Left lung (tissue), 4 donors: ENCODE measurements at regions not wholly inside any gene's neighbourhood (a gene's known extent, or its start where the extent isn't known, plus 50 kb on each side); places are given as distances from the start of the nearest gene placed in this dataset.
A peak's percentile ranks its signal among the peaks of the same experiment; 100 is the strongest.

Experiments used
- ATAC-seq: fragments of 200-7000 bp; cut with Tn5 transposase; one replicate; pipeline ENCODE4 v1.9.1; 2020; ENCODE audit warnings: moderate library complexity
- DNase-seq, 4 donors: peaks; one replicate each; pipeline ENCODE4 v3.0.0-alpha.2; 2013 to 2020
- H3K27ac ChIP-seq, 2 donors: fragments of 200-600 bp; sonication (generic) in 1 of 2; one replicate each; pipeline versions ENCODE4 v1.5.0 to v1.8.0; 2020 to 2021
- H3K27me3 ChIP-seq, 2 donors: fragments of 200-600 bp; sonication (generic) in 1 of 2; one replicate each; pipeline versions ENCODE4 v1.5.0 to v1.8.0; 2020 to 2021
- H3K36me3 ChIP-seq, 2 donors: fragments of 200-600 bp; sonication (generic) in 1 of 2; one replicate each; pipeline versions ENCODE4 v1.5.0 to v1.8.0; 2020 to 2021
- H3K4me1 ChIP-seq, 2 donors: fragments of 200-600 bp; one replicate each; pipeline ENCODE4 v1.8.0; 2021
- H3K4me3 ChIP-seq, 2 donors: fragments of 200-600 bp; sonication (generic) in 1 of 2; one replicate each; pipeline versions ENCODE4 v1.5.0 to v1.8.0; 2020 to 2021; ENCODE audit warnings: mild to moderate bottlenecking in 1 of 2
- H3K9me3 ChIP-seq, 2 donors: fragments of 200-600 bp; sonication (generic) in 1 of 2; one replicate each; pipeline versions ENCODE4 v1.5.0 to v1.8.0; 2020 to 2021
- CTCF ChIP-seq, 2 donors: fragments of 200-600 bp; sonication (generic) in 1 of 2; IDR thresholded peaks; one replicate each; pipeline versions ENCODE4 v1.5.0 to v1.8.0; 2021; ENCODE audit warnings: antibody characterized with exemption in 2 of 2
- intact Hi-C, 2 donors: fragments of 100-400 bp; cut with DNase I; formaldehyde crosslinking; loops; one replicate each; pipeline versions ENCODE4 v1.11.2 to v1.14.2; 2022
- donor health status: DM: no; HTN: yes; CAD: no.
- donor health status: DM: no; HTN: no; CAD: no.

- no peak overlapping the region for H3K27ac ChIP-seq
- TF ChIP-seq CTCF (IDR thresholded peaks at IDR 0.05), result no peak
These were observed 56.7 kb upstream of the TMEM248 start for GRCh38 chr7:66864294-66864693.

GRCh38 chr7:66865290-66865864 lies 55.6 kb upstream of the TMEM248 start:
- DNase-seq (no peak), ATAC-seq (no peak)
- H3K27me3 ChIP-seq, result no peaks in the 10 kb centered on the region
- H3K36me3 ChIP-seq, result peaks cover 0 to 17% of the 10 kb centered on the region in 2 donors
- no peak overlapping the region for H3K4me3 ChIP-seq
- TF ChIP-seq CTCF (IDR thresholded peaks at IDR 0.05), result no peak
- H3K27ac ChIP-seq, result no peak overlapping the region
- H3K9me3 ChIP-seq, result no peaks in the 10 kb centered on the region
- no peaks in the 10 kb centered on the region for H3K4me1 ChIP-seq
- intact Hi-C loops, result no loop called here

More at GRCh38 chr7:66864294-66864693, 56.7 kb upstream of the TMEM248 start:
- Histone ChIP-seq H3K9me3 (no peaks in the 10 kb centered on the region), H3K4me1 (no peaks in the 10 kb centered on the region), H3K4me3 (no peak overlapping the region), H3K36me3 (peaks cover 0 to 20% of the 10 kb centered on the region in 2 donors), H3K27me3 (no peaks in the 10 kb centered on the region)
- ATAC-seq (no peak), DNase-seq (no peak)
- intact Hi-C loops, result no loop called here

GRCh38 chr7:66867198-66867790 lies 53.7 kb upstream of the TMEM248 start:
- Histone ChIP-seq H3K27ac (no peak overlapping the region), H3K4me1 (no peaks in the 10 kb centered on the region), H3K27me3 (no peaks in the 10 kb centered on the region), H3K36me3 (peaks cover 0 to 15% of the 10 kb centered on the region in 2 donors), H3K9me3 (no peaks in the 10 kb centered on the region), H3K4me3 (no peak overlapping the region)
- DNase-seq (no peak), ATAC-seq (no peak)
- intact Hi-C loops, result no loop called here
- TF ChIP-seq CTCF (IDR thresholded peaks at IDR 0.05), result no peak

GRCh38 chr7:66869660-66870450 lies 51.2 kb upstream of the TMEM248 start:
- Histone ChIP-seq H3K27me3 (no peaks in the 10 kb centered on the region), H3K27ac (no peak overlapping the region), H3K36me3 (peaks cover 0 to 7% of the 10 kb centered on the region in 2 donors), H3K4me1 (no peaks in the 10 kb centered on the region), H3K4me3 (no peak overlapping the region), H3K9me3 (no peaks in the 10 kb centered on the region)
- intact Hi-C loops, result no loop called here
- TF ChIP-seq CTCF (IDR thresholded peaks at IDR 0.05), result no peak
- DNase-seq (no peak), ATAC-seq (peak; percentile 78)

GRCh38 chr7:66871076-66871475 lies 49.9 kb upstream of the TMEM248 start:
- no peak for DNase-seq
- Histone ChIP-seq H3K9me3 (no peaks in the 10 kb centered on the region), H3K27ac (no peak overlapping the region), H3K27me3 (no peaks in the 10 kb centered on the region), H3K4me1 (no peaks in the 10 kb centered on the region), H3K36me3 (peaks cover 0 to 7% of the 10 kb centered on the region in 2 donors), H3K4me3 (no peak overlapping the region)
- no peak for ATAC-seq
- no peak for TF ChIP-seq CTCF (IDR thresholded peaks at IDR 0.05)
- intact Hi-C loops, result no loop called here
